SK-N-SH (cell line): ENCODE measurements at regions not wholly inside any gene's neighbourhood (a gene's known extent, or its start where the extent isn't known, plus 50 kb on each side); places are given as distances from the start of the nearest gene placed in this dataset.

ENCODE experiments used
- CTCF ChIA-PET: fragments of 300-600, 350-600 bp; formaldehyde crosslinking; extraction: SDS; loops from one replicate; lab custom pipeline; 2021; lab: Yijun Ruan, JAX
- POLR2A ChIA-PET: fragments of 350-600 bp; sonication (Branson Sonifier 250); formaldehyde crosslinking; extraction: SDS; loops from one replicate; lab custom pipeline; 2020; ENCODE audit warnings: antibody characterized with exemption, inconsistent platforms; lab: Yijun Ruan, JAX
- DNase-seq: peaks from one replicate; pipeline ENCODE4 v3.0.0; 2012
- H2AFZ ChIP-seq: fragments of 200-600 bp; sonication (generic); 2 replicates; pipeline ENCODE4 v1.8.1; 2016; ENCODE audit warnings: antibody characterized with exemption, mild to moderate bottlenecking, low read depth
- H3F3A ChIP-seq: fragments of 200-600 bp; sonication (generic); replicated peaks from 2 replicates; pipeline ENCODE3; 2016; ENCODE audit warnings: antibody characterized with exemption, mild to moderate bottlenecking; ENCODE audit not compliant: insufficient read depth
- H3K27ac ChIP-seq, 2 experiments: fragments of 200-500 bp in 1 of 2; fragments of 200-600 bp in 1 of 2; sonication (Bioruptor generic) in 1 of 2; sonication (generic), shearing (Covaris generic) in 1 of 2; 2 replicates each; pipeline versions ENCODE4 v1.5.1 to v1.6.1; 2014 to 2016; ENCODE audit warnings: low read depth in 2 of 2, inconsistent platforms in 1 of 2, low read length in 1 of 2, mild to moderate bottlenecking in 1 of 2, mixed read lengths in 1 of 2
- H3K27me3 ChIP-seq: fragments of 200-600 bp; sonication (generic), shearing (Covaris generic); 2 replicates; pipeline ENCODE4 v1.6.1; 2016; ENCODE audit warnings: mixed run types; ENCODE audit not compliant: insufficient read depth
- H3K36me3 ChIP-seq, 2 experiments: fragments of 200-500 bp in 1 of 2; fragments of 200-600 bp in 1 of 2; sonication (Bioruptor generic) in 1 of 2; sonication (generic) in 1 of 2; replicated peaks in 1 of 2; 2 replicates each; pipeline versions ENCODE3 to v1.5.1; 2014 to 2016; ENCODE audit warnings: low read length in 1 of 2, mild to moderate bottlenecking in 1 of 2; ENCODE audit not compliant: insufficient read depth in 2 of 2, control insufficient read depth in 1 of 2
- H3K4me1 ChIP-seq, 2 experiments: fragments of 200-500 bp in 1 of 2; fragments of 200-600 bp in 1 of 2; sonication (Bioruptor generic) in 1 of 2; sonication (generic), shearing (Covaris generic) in 1 of 2; 2 replicates each; pipeline versions ENCODE4 v1.5.1 to v1.6.1; 2014 to 2016; ENCODE audit warnings: low read depth in 1 of 2, low read length in 1 of 2, mixed run types in 1 of 2; ENCODE audit not compliant: insufficient read depth in 2 of 2, control insufficient read depth in 1 of 2
- H3K4me2 ChIP-seq: fragments of 200-600 bp; sonication (generic), shearing (Covaris generic); 2 replicates; pipeline ENCODE4 v1.6.1; 2017; ENCODE audit warnings: mixed run types
- H3K4me3 ChIP-seq, 2 experiments: fragments of 200-500 bp in 1 of 2; fragments of 200-600 bp in 1 of 2; sonication (Bioruptor generic) in 1 of 2; sonication (generic), shearing (Covaris generic) in 1 of 2; 2 replicates each; pipeline versions ENCODE4 v1.5.1 to v1.8.1; 2014 to 2016; ENCODE audit warnings: low read depth in 2 of 2, inconsistent platforms in 1 of 2, low read length in 1 of 2, mild to moderate bottlenecking in 1 of 2, mixed read lengths in 1 of 2, moderate library complexity in 1 of 2
- H3K79me2 ChIP-seq: fragments of 200-600 bp; sonication (generic); 2 replicates; pipeline ENCODE4 v1.8.1; 2017; ENCODE audit warnings: mild to moderate bottlenecking; ENCODE audit not compliant: insufficient read depth
- H3K9ac ChIP-seq: fragments of 200-600 bp; sonication (generic); 2 replicates; pipeline ENCODE4 v1.6.1; 2017; ENCODE audit warnings: mixed run types
- H3K9me2 ChIP-seq: fragments of 200-600 bp; sonication (generic); 2 replicates; pipeline ENCODE4 v1.6.1; 2017; ENCODE audit warnings: mixed run types
- H3K9me3 ChIP-seq: fragments of 200-600 bp; sonication (generic); 2 replicates; pipeline ENCODE4 v1.6.1; 2017; ENCODE audit warnings: mixed run types, mild to moderate bottlenecking, moderate library complexity
- H4K20me1 ChIP-seq: fragments of 200-600 bp; sonication (generic); 2 replicates; pipeline ENCODE4 v1.6.1; 2017; ENCODE audit warnings: mild to moderate bottlenecking, mixed run types; ENCODE audit not compliant: insufficient read depth
- CHD2 ChIP-seq: fragments of 150-350 bp; IDR thresholded peaks from 2 replicates; pipeline ENCODE4 v1.6.1; 2018; ENCODE audit warnings: low read length; ENCODE audit not compliant: partially characterized antibody
- ELF1 ChIP-seq: IDR thresholded peaks from 2 replicates; pipeline ENCODE4 v1.4.0; 2012
- FOXM1 ChIP-seq: IDR thresholded peaks from 2 replicates; pipeline ENCODE4 v1.4.0; 2012; ENCODE audit warnings: low read depth, mild to moderate bottlenecking
- GABPA ChIP-seq: IDR thresholded peaks from 2 replicates; pipeline ENCODE4 v1.4.0; 2012; ENCODE audit warnings: low read depth, mild to moderate bottlenecking
- GATA2 ChIP-seq: sonication (generic); formaldehyde crosslinking; IDR thresholded peaks from 2 replicates; pipeline ENCODE4 v1.5.0; 2020; ENCODE audit warnings: mild to moderate bottlenecking, missing genetic modification reagents
- JUND ChIP-seq: IDR thresholded peaks from 2 replicates; pipeline ENCODE4 v1.4.0; 2012
- MXI1 ChIP-seq: IDR thresholded peaks from 2 replicates; pipeline ENCODE4 v1.6.1; 2012; ENCODE audit warnings: mild to moderate bottlenecking, low read depth, low read length, improper control_type of control experiment
- NFIC ChIP-seq: IDR thresholded peaks from 2 replicates; pipeline ENCODE4 v1.4.0; 2012; ENCODE audit warnings: borderline replicate concordance
- NRF1 ChIP-seq: IDR thresholded peaks from 2 replicates; pipeline ENCODE4 v1.6.1; 2012; ENCODE audit warnings: low read depth, mild to moderate bottlenecking, low read length
- POLR2AphosphoS5 ChIP-seq: IDR thresholded peaks from 2 replicates; pipeline ENCODE4 v1.6.1; 2012; ENCODE audit warnings: low read depth, low read length
- RFX5 ChIP-seq: IDR thresholded peaks from 2 replicates; pipeline ENCODE4 v1.6.1; 2012; ENCODE audit warnings: mild to moderate bottlenecking, improper control_type of control experiment, low read length
- RXRA ChIP-seq: IDR thresholded peaks from 2 replicates; pipeline ENCODE4 v1.4.0; 2012; ENCODE audit warnings: low read depth, mild to moderate bottlenecking, borderline replicate concordance
- TEAD4 ChIP-seq: IDR thresholded peaks from 2 replicates; pipeline ENCODE4 v1.4.0; 2012; ENCODE audit warnings: mild to moderate bottlenecking, borderline replicate concordance; ENCODE audit not compliant: insufficient read depth
- YY1 ChIP-seq: IDR thresholded peaks from 2 replicates; pipeline ENCODE4 v1.4.0; 2012; ENCODE audit warnings: low read depth, mild to moderate bottlenecking
- WGBS: methylation state at CpG from one replicate; pipeline ENCODE4 v1.1.6; 2017; ENCODE audit warnings: low lambda C conversion rate; 5-methylcytosine and 5-hydroxymethylcytosine counted together
- TF ChIP-seq, protein P1 (sequence below): IDR thresholded peaks from 2 replicates; pipeline ENCODE4 v1.4.0; 2012; ENCODE audit warnings: low read depth
- TF ChIP-seq, protein P2 (sequence below): fragments of 150-350 bp; IDR thresholded peaks from 2 replicates; pipeline ENCODE4 v1.6.1; 2017; ENCODE audit warnings: antibody characterized with exemption, low read length, low read depth, borderline replicate concordance
- TF ChIP-seq, protein P3 (sequence below): fragments of 150-350 bp; IDR thresholded peaks from 2 replicates; pipeline ENCODE4 v1.6.1; 2016; ENCODE audit warnings: mild to moderate bottlenecking, low read depth, low read length
- TF ChIP-seq, protein P4 (sequence below): IDR thresholded peaks from 2 replicates; pipeline ENCODE4 v1.6.1; 2012; ENCODE audit warnings: mild to moderate bottlenecking, low read depth, low read length, moderate library complexity

DNA sequence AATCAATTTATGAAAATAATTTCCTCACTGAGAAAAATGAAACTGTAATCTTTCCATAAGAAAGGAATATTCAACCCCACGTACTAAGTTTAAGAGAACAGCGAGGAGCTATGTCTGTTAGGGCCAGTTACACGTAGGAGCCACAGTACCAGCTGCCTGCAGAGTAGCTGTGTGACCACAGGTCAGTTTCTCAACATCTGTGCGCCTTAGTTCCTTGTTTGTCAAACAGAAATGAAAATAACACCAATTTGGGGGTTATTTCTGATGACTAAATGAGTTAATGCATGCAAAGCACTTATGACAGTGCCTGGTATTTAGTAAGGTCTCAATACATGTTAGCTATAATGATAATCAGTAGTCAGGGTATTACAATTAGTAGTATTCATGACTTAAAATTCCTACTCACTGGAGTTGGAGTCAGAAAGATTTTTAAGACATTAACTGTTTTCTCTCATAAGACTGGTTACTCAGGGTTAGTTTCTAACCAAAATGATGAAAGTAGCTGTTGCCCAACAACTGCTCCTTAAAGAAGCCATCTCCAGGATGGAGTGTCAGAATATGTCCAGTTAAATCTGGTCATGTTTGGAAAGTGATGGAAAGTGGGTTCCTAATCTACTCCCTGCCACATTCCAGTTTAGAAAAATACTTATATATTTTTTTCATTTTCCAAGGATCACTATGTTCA, 85.8 kb upstream of the ZNF648 start:
- Histone ChIP-seq H3K9ac (no peak overlapping the region), H3K79me2 (no peaks in the 10 kb centered on the region), H3K4me1 (peaks cover 0 to 14% of the 10 kb centered on the region in 2 experiments; a peak in 1 of 4 replicates), H3K9me2 (no peaks in the 10 kb centered on the region), H3K36me3 (no peaks in the 10 kb centered on the region), H3K4me3 (no peak overlapping the region), H3K4me2 (no peak overlapping the region), H3F3A (no peaks in the 10 kb centered on the region), H2AFZ (no peak overlapping the region), H3K27ac (no peak overlapping the region), H4K20me1 (no peaks in the 10 kb centered on the region), H3K9me3 (no peaks in the 10 kb centered on the region), H3K27me3 (no peaks in the 10 kb centered on the region)
- CTCF ChIA-PET, result interaction anchor here (7.9 kb wide), 1 partner anchor 250 kb away, joined by 350 read pairs; the partner anchor contains the start of genes GLUL and TEDDM1
- POLR2A ChIA-PET, result no interaction called here
- WGBS, result 22% methylated on average over 4 of the region's 4 CpGs
- DNase-seq, result no peak
- TF ChIP-seq, protein P1, sequence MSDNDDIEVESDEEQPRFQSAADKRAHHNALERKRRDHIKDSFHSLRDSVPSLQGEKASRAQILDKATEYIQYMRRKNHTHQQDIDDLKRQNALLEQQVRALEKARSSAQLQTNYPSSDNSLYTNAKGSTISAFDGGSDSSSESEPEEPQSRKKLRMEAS, result no peak
- no peak for TF ChIP-seq POLR2AphosphoS5
- TF ChIP-seq, protein P2, sequence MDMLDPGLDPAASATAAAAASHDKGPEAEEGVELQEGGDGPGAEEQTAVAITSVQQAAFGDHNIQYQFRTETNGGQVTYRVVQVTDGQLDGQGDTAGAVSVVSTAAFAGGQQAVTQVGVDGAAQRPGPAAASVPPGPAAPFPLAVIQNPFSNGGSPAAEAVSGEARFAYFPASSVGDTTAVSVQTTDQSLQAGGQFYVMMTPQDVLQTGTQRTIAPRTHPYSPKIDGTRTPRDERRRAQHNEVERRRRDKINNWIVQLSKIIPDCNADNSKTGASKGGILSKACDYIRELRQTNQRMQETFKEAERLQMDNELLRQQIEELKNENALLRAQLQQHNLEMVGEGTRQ, result no peak
- no peak for TF ChIP-seq FOXM1
- TF ChIP-seq, protein P3, sequence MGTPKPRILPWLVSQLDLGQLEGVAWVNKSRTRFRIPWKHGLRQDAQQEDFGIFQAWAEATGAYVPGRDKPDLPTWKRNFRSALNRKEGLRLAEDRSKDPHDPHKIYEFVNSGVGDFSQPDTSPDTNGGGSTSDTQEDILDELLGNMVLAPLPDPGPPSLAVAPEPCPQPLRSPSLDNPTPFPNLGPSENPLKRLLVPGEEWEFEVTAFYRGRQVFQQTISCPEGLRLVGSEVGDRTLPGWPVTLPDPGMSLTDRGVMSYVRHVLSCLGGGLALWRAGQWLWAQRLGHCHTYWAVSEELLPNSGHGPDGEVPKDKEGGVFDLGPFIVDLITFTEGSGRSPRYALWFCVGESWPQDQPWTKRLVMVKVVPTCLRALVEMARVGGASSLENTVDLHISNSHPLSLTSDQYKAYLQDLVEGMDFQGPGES, result no peak
- no peak for TF ChIP-seq CHD2
- TF ChIP-seq YY1, result no peak
- no peak for TF ChIP-seq MXI1
- TF ChIP-seq JUND, result no peak
- no peak for TF ChIP-seq TEAD4
- no peak for TF ChIP-seq GABPA
- no peak for TF ChIP-seq RXRA
- no peak for TF ChIP-seq RFX5
- TF ChIP-seq ELF1, result no peak
- TF ChIP-seq, protein P4, sequence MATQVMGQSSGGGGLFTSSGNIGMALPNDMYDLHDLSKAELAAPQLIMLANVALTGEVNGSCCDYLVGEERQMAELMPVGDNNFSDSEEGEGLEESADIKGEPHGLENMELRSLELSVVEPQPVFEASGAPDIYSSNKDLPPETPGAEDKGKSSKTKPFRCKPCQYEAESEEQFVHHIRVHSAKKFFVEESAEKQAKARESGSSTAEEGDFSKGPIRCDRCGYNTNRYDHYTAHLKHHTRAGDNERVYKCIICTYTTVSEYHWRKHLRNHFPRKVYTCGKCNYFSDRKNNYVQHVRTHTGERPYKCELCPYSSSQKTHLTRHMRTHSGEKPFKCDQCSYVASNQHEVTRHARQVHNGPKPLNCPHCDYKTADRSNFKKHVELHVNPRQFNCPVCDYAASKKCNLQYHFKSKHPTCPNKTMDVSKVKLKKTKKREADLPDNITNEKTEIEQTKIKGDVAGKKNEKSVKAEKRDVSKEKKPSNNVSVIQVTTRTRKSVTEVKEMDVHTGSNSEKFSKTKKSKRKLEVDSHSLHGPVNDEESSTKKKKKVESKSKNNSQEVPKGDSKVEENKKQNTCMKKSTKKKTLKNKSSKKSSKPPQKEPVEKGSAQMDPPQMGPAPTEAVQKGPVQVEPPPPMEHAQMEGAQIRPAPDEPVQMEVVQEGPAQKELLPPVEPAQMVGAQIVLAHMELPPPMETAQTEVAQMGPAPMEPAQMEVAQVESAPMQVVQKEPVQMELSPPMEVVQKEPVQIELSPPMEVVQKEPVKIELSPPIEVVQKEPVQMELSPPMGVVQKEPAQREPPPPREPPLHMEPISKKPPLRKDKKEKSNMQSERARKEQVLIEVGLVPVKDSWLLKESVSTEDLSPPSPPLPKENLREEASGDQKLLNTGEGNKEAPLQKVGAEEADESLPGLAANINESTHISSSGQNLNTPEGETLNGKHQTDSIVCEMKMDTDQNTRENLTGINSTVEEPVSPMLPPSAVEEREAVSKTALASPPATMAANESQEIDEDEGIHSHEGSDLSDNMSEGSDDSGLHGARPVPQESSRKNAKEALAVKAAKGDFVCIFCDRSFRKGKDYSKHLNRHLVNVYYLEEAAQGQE, result no peak
- TF ChIP-seq NFIC, result no peak
- TF ChIP-seq NRF1, result no peak
- TF ChIP-seq GATA2, result no peak
